HepG2 (cell line): ENCODE measurements at regions not wholly inside any gene's neighbourhood (a gene's known extent, or its start where the extent isn't known, plus 50 kb on each side); places are given as distances from the start of the nearest gene placed in this dataset.
A peak's percentile ranks its signal among the peaks of the same experiment; 100 is the strongest.

Experiments used
- ATAC-seq: fragments of 200-7000 bp; cut with Tn5 transposase; 3 replicates; pipeline ENCODE4 v1.9.1; 2020; ENCODE audit warnings: mild to moderate bottlenecking, moderate library complexity
- BruUV-seq: library from RNA; stranded (reverse); fragments of 400-500 nt; replicated peaks from 2 replicates; lab custom pipeline; 2021; lab: Mats Ljungman, UMichigan
- CTCF ChIA-PET: fragments of 300-600 bp; formaldehyde crosslinking; extraction: SDS; loops from one replicate; lab custom pipeline; 2021; ENCODE audit warnings: low total read pairs, inconsistent platforms, low intra/inter-chr PET ratio; lab: Yijun Ruan, JAX
- POLR2A ChIA-PET: fragments of 350-600 bp; sonication (Branson Sonifier 250); formaldehyde crosslinking; loops from one replicate; lab custom pipeline; 2020; ENCODE audit warnings: antibody characterized with exemption, inconsistent platforms; lab: Yijun Ruan, JAX
- DNase-seq: peaks from one replicate; pipeline ENCODE4 v3.0.0-alpha.2; 2015; ENCODE audit warnings: low spot score
- FAIRE-seq: peaks from 3 replicates; lab custom pipeline; 2011; peaks lifted over from hg19 to GRCh38; lab: Jason Lieb, UNC
- H2AFZ ChIP-seq: one replicate; pipeline ENCODE4 v1.6.1; 2011; ENCODE audit warnings: low read length, inconsistent platforms
- H3K27ac ChIP-seq: fragments of 300-600 bp; 3 replicates; pipeline ENCODE4 v1.8.0; 2011; ENCODE audit warnings: mixed run types, mild to moderate bottlenecking, mixed read lengths, low read length, inconsistent platforms; ENCODE audit not compliant: insufficient read depth; ENCODE audit errors: extremely low read length
- H3K27me3 ChIP-seq, 2 experiments: fragments of 200-600 bp in 1 of 2; 2 replicates in 1 of 2; 3 replicates in 1 of 2; pipeline versions ENCODE4 v1.6.0 to v1.8.0; 2011; ENCODE audit warnings: low read length in 2 of 2, mild to moderate bottlenecking in 2 of 2, moderate library complexity in 2 of 2, inconsistent platforms in 1 of 2; ENCODE audit not compliant: insufficient read depth in 2 of 2, control insufficient read depth in 1 of 2
- H3K36me3 ChIP-seq, 2 experiments: fragments of 200-600 bp in 1 of 2; replicated peaks in 1 of 2; 2 replicates in 1 of 2; 3 replicates in 1 of 2; pipeline versions ENCODE4 v1.5.1 to v1.8.0; 2011; ENCODE audit warnings: low read length in 2 of 2, inconsistent platforms in 1 of 2; ENCODE audit not compliant: insufficient read depth in 2 of 2, control insufficient read depth in 1 of 2
- H3K4me1 ChIP-seq: 2 replicates; pipeline ENCODE4 v1.5.1; 2012; ENCODE audit warnings: low read length, inconsistent platforms; ENCODE audit not compliant: insufficient read depth
- H3K4me2 ChIP-seq: 2 replicates; pipeline ENCODE4 v1.6.0; 2011; ENCODE audit warnings: low read depth, low read length, inconsistent platforms
- H3K4me3 ChIP-seq, 3 experiments: fragments of 200-600 bp in 1 of 3; sonication (generic), shearing (Covaris generic) in 1 of 3; replicated peaks in 1 of 3; 2 replicates each; pipeline ENCODE4 v1.5.1; 2011 to 2016; ENCODE audit warnings: low read length in 3 of 3, inconsistent platforms in 2 of 3, low read depth in 2 of 3, mild to moderate bottlenecking in 2 of 3, control low read depth in 1 of 3, mixed read lengths in 1 of 3; ENCODE audit not compliant: insufficient read depth in 1 of 3
- H3K79me2 ChIP-seq: one replicate; pipeline ENCODE4 v1.6.1; 2011; ENCODE audit warnings: low read length, inconsistent platforms; ENCODE audit not compliant: insufficient read depth
- H3K9ac ChIP-seq: 2 replicates; pipeline ENCODE4 v1.6.0; 2011; ENCODE audit warnings: mild to moderate bottlenecking, low read depth, low read length, inconsistent platforms; ENCODE audit not compliant: insufficient read depth
- H3K9me3 ChIP-seq: 2 replicates; pipeline ENCODE4 v1.5.1; 2012; ENCODE audit warnings: mild to moderate bottlenecking, low read length
- H4K20me1 ChIP-seq: 2 replicates; pipeline ENCODE4 v1.6.0; 2011; ENCODE audit warnings: inconsistent platforms, mild to moderate bottlenecking, low read length, moderate library complexity; ENCODE audit not compliant: insufficient read depth
- ASH2L ChIP-seq: fragments of 300-600, 200-600 bp; sonication (generic); IDR thresholded peaks from 2 replicates; pipeline ENCODE4 v1.7.0; 2017; ENCODE audit warnings: low read depth, mild to moderate bottlenecking, moderate library complexity, mixed read lengths, low read length; ENCODE audit not compliant: insufficient read length
- KDM2A ChIP-seq: sonication (generic); formaldehyde crosslinking; IDR thresholded peaks from 2 replicates; pipeline ENCODE4 v1.4.0; 2020; ENCODE audit warnings: low read depth, missing genetic modification reagents, borderline replicate concordance
- MAFF ChIP-seq: IDR thresholded peaks from 2 replicates; pipeline ENCODE4 v1.6.1; 2011; ENCODE audit warnings: low read depth, low read length, improper control_type of control experiment
- MAFK ChIP-seq, 2 experiments: IDR thresholded peaks in 1 of 2; conservative IDR thresholded peaks in 1 of 2; 2 replicates each; pipeline ENCODE4 v1.6.1; 2011; ENCODE audit warnings: improper control_type of control experiment in 2 of 2, low read length in 2 of 2
- U2AF2 ChIP-seq: fragments of 200-400 bp; formaldehyde crosslinking; IDR thresholded peaks from 2 replicates; pipeline ENCODE4 v1.6.1; 2017; ENCODE audit warnings: low read depth, mild to moderate bottlenecking, low read length
- ZFYVE20 ChIP-seq: sonication (generic); formaldehyde crosslinking; IDR thresholded peaks from 2 replicates; pipeline ENCODE4 v1.8.0; 2023; ENCODE audit warnings: low read depth, mild to moderate bottlenecking, moderate library complexity, missing genetic modification reagents, borderline replicate concordance
- ZNF713 ChIP-seq: sonication (generic); formaldehyde crosslinking; IDR thresholded peaks from 2 replicates; pipeline ENCODE4 v1.4.0; 2020; ENCODE audit warnings: mild to moderate bottlenecking, missing genetic modification reagents
- ZNF790 ChIP-seq: sonication (generic); formaldehyde crosslinking; IDR thresholded peaks from 2 replicates; pipeline ENCODE4 v1.8.0; 2022; ENCODE audit warnings: missing genetic modification reagents, mild to moderate bottlenecking, borderline replicate concordance
- WGBS: methylation state at CpG from one replicate; pipeline ENCODE4 v1.1.6; 2017; ENCODE audit warnings: low lambda C conversion rate; 5-methylcytosine and 5-hydroxymethylcytosine counted together
- in situ Hi-C: cut with HindIII; loops from 2 replicates; pipeline ENCODE4 v1.10.0; 2017; ENCODE audit warnings: low pct_unique_long_range_greater_than_20kb; ENCODE audit not compliant: extremely low pct_ligation_motif_present
- intact Hi-C: fragments of 100-400 bp; cut with micrococcal nuclease; formaldehyde crosslinking; loops from one replicate; pipeline ENCODE4 v1.10.0; 2022; ENCODE audit not compliant: unreplicated experiment
- TF ChIP-seq, protein P1 (sequence below): sonication (generic); formaldehyde crosslinking; IDR thresholded peaks from 2 replicates; pipeline ENCODE4 v1.5.1; 2020; ENCODE audit warnings: missing genetic modification reagents, mild to moderate bottlenecking, borderline replicate concordance
- TF ChIP-seq, protein P2 (sequence below): sonication (generic); formaldehyde crosslinking; IDR thresholded peaks from 2 replicates; pipeline ENCODE4 v1.4.0; 2020; ENCODE audit warnings: missing genetic modification reagents, borderline replicate concordance
- TF ChIP-seq, protein P3 (sequence below): IDR thresholded peaks from 2 replicates; pipeline ENCODE4 v1.6.1; 2018; ENCODE audit warnings: missing genetic modification reagents, mild to moderate bottlenecking, missing compliant biosample characterization

DNA sequence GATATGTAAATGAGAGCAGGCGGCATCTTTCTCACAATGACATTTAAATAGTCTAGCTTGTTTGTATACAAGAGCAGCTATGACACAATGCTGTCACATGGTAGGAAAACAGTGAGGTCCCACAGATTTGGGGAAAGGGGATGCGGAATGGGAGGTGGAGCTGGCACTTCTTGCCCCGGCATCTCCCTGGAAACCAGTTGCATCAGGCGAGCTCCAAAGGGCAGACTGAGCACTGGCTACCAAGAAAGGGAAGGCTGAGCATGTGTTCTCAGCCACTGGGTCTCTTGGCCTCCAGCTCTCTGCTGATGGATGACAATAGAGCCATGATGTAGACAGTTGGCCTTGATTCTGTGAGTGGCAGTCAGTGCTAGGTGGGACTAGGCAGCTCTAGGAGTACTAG lies 109.0 kb downstream of the UCHL1 start (continued):
- TF ChIP-seq, protein P1, sequence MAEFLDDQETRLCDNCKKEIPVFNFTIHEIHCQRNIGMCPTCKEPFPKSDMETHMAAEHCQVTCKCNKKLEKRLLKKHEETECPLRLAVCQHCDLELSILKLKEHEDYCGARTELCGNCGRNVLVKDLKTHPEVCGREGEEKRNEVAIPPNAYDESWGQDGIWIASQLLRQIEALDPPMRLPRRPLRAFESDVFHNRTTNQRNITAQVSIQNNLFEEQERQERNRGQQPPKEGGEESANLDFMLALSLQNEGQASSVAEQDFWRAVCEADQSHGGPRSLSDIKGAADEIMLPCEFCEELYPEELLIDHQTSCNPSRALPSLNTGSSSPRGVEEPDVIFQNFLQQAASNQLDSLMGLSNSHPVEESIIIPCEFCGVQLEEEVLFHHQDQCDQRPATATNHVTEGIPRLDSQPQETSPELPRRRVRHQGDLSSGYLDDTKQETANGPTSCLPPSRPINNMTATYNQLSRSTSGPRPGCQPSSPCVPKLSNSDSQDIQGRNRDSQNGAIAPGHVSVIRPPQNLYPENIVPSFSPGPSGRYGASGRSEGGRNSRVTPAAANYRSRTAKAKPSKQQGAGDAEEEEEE (CRISPR knock-in tag): no peak
- TF ChIP-seq, protein P2, sequence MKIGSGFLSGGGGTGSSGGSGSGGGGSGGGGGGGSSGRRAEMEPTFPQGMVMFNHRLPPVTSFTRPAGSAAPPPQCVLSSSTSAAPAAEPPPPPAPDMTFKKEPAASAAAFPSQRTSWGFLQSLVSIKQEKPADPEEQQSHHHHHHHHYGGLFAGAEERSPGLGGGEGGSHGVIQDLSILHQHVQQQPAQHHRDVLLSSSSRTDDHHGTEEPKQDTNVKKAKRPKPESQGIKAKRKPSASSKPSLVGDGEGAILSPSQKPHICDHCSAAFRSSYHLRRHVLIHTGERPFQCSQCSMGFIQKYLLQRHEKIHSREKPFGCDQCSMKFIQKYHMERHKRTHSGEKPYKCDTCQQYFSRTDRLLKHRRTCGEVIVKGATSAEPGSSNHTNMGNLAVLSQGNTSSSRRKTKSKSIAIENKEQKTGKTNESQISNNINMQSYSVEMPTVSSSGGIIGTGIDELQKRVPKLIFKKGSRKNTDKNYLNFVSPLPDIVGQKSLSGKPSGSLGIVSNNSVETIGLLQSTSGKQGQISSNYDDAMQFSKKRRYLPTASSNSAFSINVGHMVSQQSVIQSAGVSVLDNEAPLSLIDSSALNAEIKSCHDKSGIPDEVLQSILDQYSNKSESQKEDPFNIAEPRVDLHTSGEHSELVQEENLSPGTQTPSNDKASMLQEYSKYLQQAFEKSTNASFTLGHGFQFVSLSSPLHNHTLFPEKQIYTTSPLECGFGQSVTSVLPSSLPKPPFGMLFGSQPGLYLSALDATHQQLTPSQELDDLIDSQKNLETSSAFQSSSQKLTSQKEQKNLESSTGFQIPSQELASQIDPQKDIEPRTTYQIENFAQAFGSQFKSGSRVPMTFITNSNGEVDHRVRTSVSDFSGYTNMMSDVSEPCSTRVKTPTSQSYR (CRISPR knock-in tag): no peak
- TF ChIP-seq, protein P3, sequence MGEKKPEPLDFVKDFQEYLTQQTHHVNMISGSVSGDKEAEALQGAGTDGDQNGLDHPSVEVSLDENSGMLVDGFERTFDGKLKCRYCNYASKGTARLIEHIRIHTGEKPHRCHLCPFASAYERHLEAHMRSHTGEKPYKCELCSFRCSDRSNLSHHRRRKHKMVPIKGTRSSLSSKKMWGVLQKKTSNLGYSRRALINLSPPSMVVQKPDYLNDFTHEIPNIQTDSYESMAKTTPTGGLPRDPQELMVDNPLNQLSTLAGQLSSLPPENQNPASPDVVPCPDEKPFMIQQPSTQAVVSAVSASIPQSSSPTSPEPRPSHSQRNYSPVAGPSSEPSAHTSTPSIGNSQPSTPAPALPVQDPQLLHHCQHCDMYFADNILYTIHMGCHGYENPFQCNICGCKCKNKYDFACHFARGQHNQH (CRISPR knock-in tag): no peak
- no peak for TF ChIP-seq ZNF713
- TF ChIP-seq ZNF790: no peak

DNA sequence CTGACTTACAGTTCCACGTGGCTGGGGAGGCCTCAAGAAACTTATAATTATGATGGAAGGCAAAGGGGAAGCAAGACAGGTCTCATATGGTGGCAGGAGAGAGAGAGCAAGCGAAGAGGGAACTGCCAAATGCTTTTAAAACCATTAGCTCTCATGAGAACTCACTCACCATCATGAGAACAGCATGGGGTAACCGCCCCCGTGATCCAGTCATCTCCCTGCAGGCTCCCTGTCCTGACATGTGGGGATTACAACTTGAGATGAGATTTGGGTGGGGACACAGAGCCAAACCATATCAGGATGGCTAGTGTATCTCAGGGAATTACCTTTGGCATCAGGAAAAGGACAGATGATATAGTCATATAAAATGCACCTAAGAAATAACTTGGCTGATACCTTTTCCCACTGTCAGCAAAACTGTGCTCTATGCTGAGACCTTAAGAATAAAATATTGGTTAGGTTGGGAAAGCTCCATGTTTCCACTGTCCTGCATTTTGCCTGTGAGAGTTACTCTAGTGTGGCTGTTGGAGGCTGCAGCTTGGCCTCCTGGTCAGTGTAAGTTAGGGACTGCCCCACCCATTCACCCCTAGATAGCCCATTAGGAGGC lies 110.3 kb downstream of the UCHL1 start:
- Histone ChIP-seq H3K4me3 (no peak overlapping the region), H3K4me2 (no peak overlapping the region), H3K27ac (no peak overlapping the region), H3K27me3 (peaks cover 1 to 33% of the 10 kb centered on the region in 2 experiments; a peak in 2 of 5 replicates), H3K79me2 (no peaks in the 10 kb centered on the region), H4K20me1 (no peaks in the 10 kb centered on the region), H3K4me1 (no peaks in the 10 kb centered on the region), H3K9me3 (no peaks in the 10 kb centered on the region), H3K9ac (no peak overlapping the region), H2AFZ (no peak overlapping the region), H3K36me3 (no peaks in the 10 kb centered on the region)
- ATAC-seq (no peak), FAIRE-seq (no peak), DNase-seq (no peak)
- CTCF ChIA-PET: no interaction called here
- no peak for TF ChIP-seq KDM2A (CRISPR knock-in tag)
- no peak for TF ChIP-seq ZFYVE20
- TF ChIP-seq ASH2L: no peak
- TF ChIP-seq U2AF2: no peak
- TF ChIP-seq MAFF: peak; percentile 55; the same call in 1 of the 2 replicates
- peak; percentile 59 to 76; a peak in 3 of 4 replicates for TF ChIP-seq MAFK (conservative IDR thresholded peaks at IDR 0.05 in 1 of 2, IDR thresholded peaks at IDR 0.05 in 1 of 2; ENCODE audit: low read length in 2 of 2)
- POLR2A ChIA-PET: no interaction called here
- in situ Hi-C loops: no loop called here
- intact Hi-C loops: no loop called here
- BruUV-seq: no TSS peak
- WGBS: 0% methylated on average over 4 of the region's 4 CpGs
